GM12864 (cell line): ENCODE measurements at regions not wholly inside any gene's neighbourhood (a gene's known extent, or its start where the extent isn't known, plus 50 kb on each side); places are given as distances from the start of the nearest gene placed in this dataset.

Experiments
- DNase-seq: peaks from one replicate; pipeline ENCODE4 v3.0.0-alpha.2; 2011; ENCODE audit warnings: low read depth
- H3K4me3 ChIP-seq: 2 replicates; pipeline ENCODE4 v1.5.1; 2011; ENCODE audit warnings: mild to moderate bottlenecking, low read depth, low read length, control low read depth
- CTCF ChIP-seq: IDR thresholded peaks from 2 replicates; pipeline ENCODE4 v1.5.1; 2011; ENCODE audit warnings: low read depth, mild to moderate bottlenecking, moderate library complexity, low read length, control low read depth, inconsistent platforms; ENCODE audit errors: missing control alignments

DNA sequence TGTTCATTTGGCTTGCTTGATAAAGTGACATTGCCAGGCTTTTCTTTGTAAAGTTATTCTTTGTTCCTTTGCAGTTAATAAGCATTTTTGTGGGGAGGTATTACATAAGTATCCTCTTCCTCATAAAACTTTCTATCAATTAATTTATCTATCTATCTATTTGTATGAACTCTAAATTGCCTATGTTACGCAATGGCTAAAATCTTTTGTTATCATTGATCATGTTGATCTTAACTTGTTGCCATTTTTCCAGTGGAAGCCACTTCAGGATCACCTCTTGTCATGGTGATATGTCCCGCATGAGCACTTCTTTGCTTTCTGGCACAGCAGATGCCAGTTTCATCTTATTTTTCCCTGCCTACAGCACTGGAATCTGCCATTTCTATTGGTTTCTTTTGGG, 436.7 kb upstream of the KIF2A start:
- TF ChIP-seq CTCF, result no peak
- no peak overlapping the region for H3K4me3 ChIP-seq
- DNase-seq, result no peak

- TF ChIP-seq CTCF, result no peak
- DNase-seq, result no peak
- H3K4me3 ChIP-seq, result no peak overlapping the region
Observed at GRCh38 chr5:61878471-61878870, 427.5 kb upstream of the KIF2A start.

GRCh38 chr5:61881821-61882487, 424.1 kb upstream of the KIF2A start:
- no peak for DNase-seq
- TF ChIP-seq CTCF, result no peak
- H3K4me3 ChIP-seq, result no peak overlapping the region

- no peak for TF ChIP-seq CTCF
- no peak overlapping the region for H3K4me3 ChIP-seq
- no peak for DNase-seq
Observed at GRCh38 chr5:61882901-61883500, 423.0 kb upstream of the KIF2A start.

DNA sequence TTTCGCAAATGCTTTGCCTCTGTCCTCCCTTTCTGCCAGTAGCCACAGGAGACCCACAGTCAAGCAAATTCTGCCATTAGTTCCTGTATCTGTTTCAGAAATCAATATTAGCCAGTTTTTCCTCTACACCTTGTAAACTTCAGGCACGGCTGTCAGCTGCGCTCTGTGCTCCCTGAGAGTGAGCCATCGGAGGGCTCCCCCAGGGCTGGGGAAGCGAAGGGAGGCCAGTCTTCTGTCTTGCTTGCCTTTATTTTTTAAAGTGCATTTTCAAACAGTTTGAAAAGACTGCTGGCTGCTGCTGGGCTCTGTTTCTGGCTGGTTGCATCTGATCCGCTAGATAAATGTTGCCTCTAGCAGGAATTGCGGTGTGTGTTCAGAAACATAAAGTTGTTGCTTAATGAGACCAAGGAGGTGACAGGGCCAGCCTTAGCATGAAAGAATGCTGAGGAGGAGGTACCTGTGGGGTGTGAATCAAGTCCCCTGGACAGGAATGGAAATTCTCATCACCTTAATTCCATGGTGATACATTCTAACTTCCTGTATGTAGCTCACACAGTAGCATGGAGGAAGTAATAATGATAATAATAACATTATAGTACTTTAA, 421.7 kb upstream of the KIF2A start:
- H3K4me3 ChIP-seq, result no peak overlapping the region
- TF ChIP-seq CTCF, result no peak
- no peak for DNase-seq

- DNase-seq, result no peak
- TF ChIP-seq CTCF, result no peak
- H3K4me3 ChIP-seq, result no peak overlapping the region
Observed at GRCh38 chr5:61886214-61886613, 419.8 kb upstream of the KIF2A start.
